Pancreas (tissue), 10 donors: ENCODE measurements at regions not wholly inside any gene's neighbourhood (a gene's known extent, or its start where the extent isn't known, plus 50 kb on each side); places are given as distances from the start of the nearest gene placed in this dataset.

Experiments used
- ATAC-seq, 4 donors: fragments of 200-7000 bp; cut with Tn5 transposase; one replicate each; pipeline versions ENCODE4 v1.8.0 to v1.9.1; 2020; ENCODE audit warnings: mild to moderate bottlenecking in 4 of 4, moderate library complexity in 4 of 4
- DNase-seq, 6 donors: peaks; one replicate each; pipeline ENCODE4 v3.0.0-alpha.2; 2020
- FAIRE-seq: peaks from 2 replicates; lab custom pipeline; 2012; peaks lifted over from hg19 to GRCh38; lab: Jason Lieb, UNC
- H3K27ac ChIP-seq, 4 donors: fragments of 200-600 bp; sonication (generic); 1 replicate in 3 of 4; 2 replicates in 1 of 4; pipeline versions ENCODE4 v1.5.0 to v1.8.0; 2020
- H3K27me3 ChIP-seq, 4 donors: fragments of 200-600 bp; one replicate each; pipeline ENCODE4 v1.8.0; 2021
- H3K36me3 ChIP-seq, 3 donors: fragments of 200-600 bp; sonication (generic) in 1 of 3; one replicate each; pipeline versions ENCODE4 v1.5.0 to v1.8.0; 2020 to 2021
- H3K4me1 ChIP-seq, 3 donors: fragments of 200-600 bp; one replicate each; pipeline ENCODE4 v1.8.0; 2021
- H3K4me3 ChIP-seq, 4 donors: fragments of 200-600 bp; sonication (generic) in 2 of 4; one replicate each; pipeline versions ENCODE4 v1.5.0 to v1.8.0; 2020 to 2021
- H3K9me3 ChIP-seq, 4 donors: fragments of 200-600 bp; one replicate each; pipeline ENCODE4 v1.8.0; 2021
- WGBS, 2 donors: extraction: QIAGEN DNeasy Blood & Tissue Kit; methylation state at CpG; one replicate each; pipeline ENCODE4 v1.1.7; 2013; 5-methylcytosine and 5-hydroxymethylcytosine counted together
- intact Hi-C, 3 donors: fragments of 100-400 bp; cut with DNase I; formaldehyde crosslinking; loops; one replicate each; pipeline versions ENCODE4 v1.11.1 to v1.14.2; 2022
- TF ChIP-seq, protein P1 (sequence below), 4 donors: fragments of 200-600 bp; sonication (generic) in 3 of 4; IDR thresholded peaks; one replicate each; pipeline versions ENCODE4 v1.5.0 to v1.8.0; 2021; ENCODE audit warnings: antibody characterized with exemption in 4 of 4
- donor health status: healthy with polysubstance abuse.
- donor health status: DM: no; HTN: no; CAD: no; lungs with moderate emphysema.
- donor health status: DM: no; HTN: no; CAD: no.
- donor health status: control.
- donor health status: control.
- donor health status: Bipolar disorder and iron deficiency.
- donor health status: DM: yes; HTN: yes; CAD: no.
- donor health status: DM: no; HTN: no; CAD: no.
- donor health status: DM: no; HTN: no; CAD: no.
- donor health status: DM: yes; HTN: yes; CAD: no.

DNA sequence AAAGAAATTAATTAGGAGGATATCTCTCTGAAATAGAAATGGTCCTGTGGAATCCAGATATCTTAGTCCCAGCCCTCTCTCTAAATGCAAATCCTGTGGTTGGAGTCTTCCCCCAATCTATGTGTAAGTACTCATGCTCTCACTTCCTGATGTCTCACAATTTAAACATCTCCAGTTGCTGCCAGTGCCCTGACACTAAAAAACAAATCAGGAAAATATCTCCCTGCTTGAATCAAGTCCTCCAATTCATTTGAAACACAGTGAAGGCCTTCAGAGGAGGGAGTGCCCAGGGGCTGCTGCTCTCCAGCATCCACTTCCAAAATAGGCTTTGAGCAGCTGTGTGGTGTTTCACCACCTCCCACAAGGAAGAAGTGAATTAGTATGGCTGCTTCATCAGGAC is 413.8 kb downstream of the RAD51AP2 start:
- Histone ChIP-seq H3K9me3 (no peaks in the 10 kb centered on the region), H3K4me1 (no peaks in the 10 kb centered on the region), H3K27ac (no peak overlapping the region), H3K27me3 (no peaks in the 10 kb centered on the region), H3K4me3 (no peak overlapping the region), H3K36me3 (no peaks in the 10 kb centered on the region)
- FAIRE-seq (no peak), ATAC-seq (no peak), DNase-seq (no peak)
- intact Hi-C loops: no loop called here
- TF ChIP-seq, protein P1, sequence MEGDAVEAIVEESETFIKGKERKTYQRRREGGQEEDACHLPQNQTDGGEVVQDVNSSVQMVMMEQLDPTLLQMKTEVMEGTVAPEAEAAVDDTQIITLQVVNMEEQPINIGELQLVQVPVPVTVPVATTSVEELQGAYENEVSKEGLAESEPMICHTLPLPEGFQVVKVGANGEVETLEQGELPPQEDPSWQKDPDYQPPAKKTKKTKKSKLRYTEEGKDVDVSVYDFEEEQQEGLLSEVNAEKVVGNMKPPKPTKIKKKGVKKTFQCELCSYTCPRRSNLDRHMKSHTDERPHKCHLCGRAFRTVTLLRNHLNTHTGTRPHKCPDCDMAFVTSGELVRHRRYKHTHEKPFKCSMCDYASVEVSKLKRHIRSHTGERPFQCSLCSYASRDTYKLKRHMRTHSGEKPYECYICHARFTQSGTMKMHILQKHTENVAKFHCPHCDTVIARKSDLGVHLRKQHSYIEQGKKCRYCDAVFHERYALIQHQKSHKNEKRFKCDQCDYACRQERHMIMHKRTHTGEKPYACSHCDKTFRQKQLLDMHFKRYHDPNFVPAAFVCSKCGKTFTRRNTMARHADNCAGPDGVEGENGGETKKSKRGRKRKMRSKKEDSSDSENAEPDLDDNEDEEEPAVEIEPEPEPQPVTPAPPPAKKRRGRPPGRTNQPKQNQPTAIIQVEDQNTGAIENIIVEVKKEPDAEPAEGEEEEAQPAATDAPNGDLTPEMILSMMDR (IDR thresholded peaks at IDR 0.05): no peak

DNA sequence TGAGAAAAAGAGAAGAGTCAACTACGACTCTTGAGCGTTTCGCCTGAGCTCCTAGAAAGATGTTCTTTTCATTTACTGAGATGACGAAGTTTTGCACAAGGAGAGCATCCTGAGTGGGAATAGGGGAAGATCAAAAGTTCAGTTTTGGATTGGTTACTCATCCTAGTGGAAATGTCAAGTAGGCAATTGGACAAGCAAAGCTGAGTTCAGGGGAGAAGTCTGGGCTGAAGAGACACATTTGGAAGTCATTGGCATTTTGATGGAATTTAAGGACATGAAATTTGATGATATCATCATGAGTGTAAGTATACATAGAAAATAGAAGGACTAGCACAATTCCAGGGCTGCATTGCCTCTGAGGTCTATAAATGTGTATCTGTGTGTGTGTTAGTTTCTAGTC is 416.6 kb downstream of the RAD51AP2 start:
- no peak for ATAC-seq

DNA sequence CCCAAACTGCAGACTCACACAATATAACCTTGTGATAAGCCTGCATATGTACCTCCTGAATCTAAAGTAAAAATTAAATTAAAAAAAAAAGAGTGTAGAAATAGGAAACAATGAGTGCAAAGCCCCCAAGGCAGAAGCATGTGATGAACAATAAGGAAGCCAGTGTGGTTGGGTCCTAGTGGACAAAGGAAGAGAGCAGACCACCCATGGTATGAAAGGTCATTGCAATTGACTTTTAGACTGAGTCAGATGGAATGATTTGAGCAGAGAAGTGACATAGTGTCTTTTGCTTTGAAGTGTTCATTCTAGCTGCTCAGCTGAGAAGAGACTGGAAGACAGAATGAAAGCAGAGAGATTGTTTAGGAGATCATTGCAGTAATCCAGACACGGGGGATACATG is 417.1 kb downstream of the RAD51AP2 start:
- Histone ChIP-seq H3K27ac (no peak overlapping the region), H3K36me3 (no peaks in the 10 kb centered on the region), H3K4me1 (no peaks in the 10 kb centered on the region), H3K9me3 (no peaks in the 10 kb centered on the region), H3K4me3 (no peak overlapping the region), H3K27me3 (no peaks in the 10 kb centered on the region)
- TF ChIP-seq, protein P1 (IDR thresholded peaks at IDR 0.05): no peak
- DNase-seq (no peak), ATAC-seq (no peak), FAIRE-seq (no peak)
- intact Hi-C loops: no loop called here
- WGBS, 2 donors: 49 to 61% methylated on average over 1 of the region's 1 CpG

More for the DNA sequence above, 416.6 kb downstream of the RAD51AP2 start:
- no peaks in the 10 kb centered on the region for H3K27me3 ChIP-seq
- DNase-seq: no peak
- TF ChIP-seq, protein P1 (IDR thresholded peaks at IDR 0.05): no peak
- H3K4me3 ChIP-seq: no peak overlapping the region
- H3K36me3 ChIP-seq: no peaks in the 10 kb centered on the region
- no peaks in the 10 kb centered on the region for H3K4me1 ChIP-seq
- FAIRE-seq: no peak
- WGBS, 2 donors: 73 to 80% methylated on average over 4 of the region's 4 CpGs
- intact Hi-C loops: no loop called here
- H3K9me3 ChIP-seq: no peaks in the 10 kb centered on the region
- H3K27ac ChIP-seq: no peak overlapping the region

DNA sequence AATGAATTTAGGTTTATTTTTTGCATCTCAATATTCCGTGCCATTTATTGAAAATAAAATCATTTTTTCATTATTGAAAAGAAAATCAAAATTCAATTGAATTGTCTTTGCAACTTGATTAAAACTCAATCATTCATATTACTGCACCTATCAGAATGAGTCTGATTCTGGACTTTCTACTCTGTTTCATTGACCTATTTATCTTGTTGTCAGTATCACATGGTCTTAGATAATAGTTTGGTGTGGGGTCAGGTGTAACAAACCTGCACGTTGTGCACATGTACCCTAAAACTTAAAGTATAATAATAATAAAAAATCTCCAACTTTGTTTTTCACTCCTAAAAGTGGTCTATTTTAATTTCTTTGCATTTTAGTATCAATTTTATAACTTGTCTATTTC is 422.9 kb downstream of the RAD51AP2 start:
- no peaks in the 10 kb centered on the region for H3K9me3 ChIP-seq
- no peak overlapping the region for H3K4me3 ChIP-seq
- H3K27ac ChIP-seq: no peak overlapping the region
- H3K4me1 ChIP-seq: no peaks in the 10 kb centered on the region
- H3K27me3 ChIP-seq: no peaks in the 10 kb centered on the region
- 46 to 50% methylated on average over 2 of the region's 2 CpGs for WGBS, 2 donors
- H3K36me3 ChIP-seq: no peaks in the 10 kb centered on the region
- no peak for ATAC-seq
- intact Hi-C loops: no loop called here
- TF ChIP-seq, protein P1 (IDR thresholded peaks at IDR 0.05): no peak
- no peak for FAIRE-seq
- no peak for DNase-seq

DNA sequence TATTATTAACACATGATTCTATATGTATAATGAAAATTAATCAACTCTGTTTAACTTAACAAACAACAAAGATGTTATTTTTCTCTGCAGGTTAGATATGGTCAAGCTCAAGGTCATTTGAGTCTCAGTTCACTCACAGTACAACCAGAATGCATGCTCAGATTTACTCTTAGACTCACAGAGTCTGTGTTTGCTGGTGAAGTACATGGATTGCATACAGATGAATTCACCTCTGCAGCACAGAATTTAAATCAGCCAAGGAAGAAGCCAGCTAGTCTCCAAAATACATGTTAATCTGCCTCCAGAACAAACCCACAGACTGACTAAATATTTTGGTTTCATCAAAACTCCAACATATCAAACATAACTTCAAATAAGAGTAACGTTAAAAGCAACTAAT is 424.5 kb downstream of the RAD51AP2 start:
- Histone ChIP-seq H3K36me3 (no peaks in the 10 kb centered on the region), H3K27ac (no peak overlapping the region), H3K4me1 (no peaks in the 10 kb centered on the region), H3K9me3 (no peaks in the 10 kb centered on the region), H3K27me3 (no peaks in the 10 kb centered on the region), H3K4me3 (no peak overlapping the region)
- 19 to 21% methylated on average over 1 of the region's 1 CpG for WGBS, 2 donors
- ATAC-seq: no peak
- no peak for FAIRE-seq
- intact Hi-C loops: no loop called here
- TF ChIP-seq, protein P1 (IDR thresholded peaks at IDR 0.05): no peak
- DNase-seq: no peak
